Endodermal cell (in vitro differentiated cells): ENCODE measurements at regions not wholly inside any gene's neighbourhood (a gene's known extent, or its start where the extent isn't known, plus 50 kb on each side); places are given as distances from the start of the nearest gene placed in this dataset.

Source experiments
- DNase-seq: peaks from one replicate; pipeline ENCODE4 v3.0.0-alpha.2; 2017
- H3K27ac ChIP-seq: 2 replicates; pipeline ENCODE4 v1.5.1; 2013; ENCODE audit warnings: mild to moderate bottlenecking, low read depth, low read length, moderate library complexity
- H3K27me3 ChIP-seq: 2 replicates; pipeline ENCODE4 v1.6.1; 2013; ENCODE audit warnings: mild to moderate bottlenecking, low read length, moderate library complexity; ENCODE audit not compliant: insufficient read depth, control insufficient read depth, poor library complexity, severe bottlenecking
- H3K36me3 ChIP-seq: 2 replicates; pipeline ENCODE4 v1.7.0; 2013; ENCODE audit warnings: mild to moderate bottlenecking, low read length, moderate library complexity; ENCODE audit not compliant: control insufficient read depth, insufficient read depth
- H3K4me1 ChIP-seq: one replicate; pipeline ENCODE4 v1.7.0; 2013; ENCODE audit warnings: low read length; ENCODE audit not compliant: control insufficient read depth, insufficient read depth
- H3K4me3 ChIP-seq: 2 replicates; pipeline ENCODE4 v1.5.1; 2013; ENCODE audit warnings: mild to moderate bottlenecking, low read length, moderate library complexity
- H3K9ac ChIP-seq: 2 replicates; pipeline ENCODE4 v1.6.1; 2013; ENCODE audit warnings: mild to moderate bottlenecking, low read length, moderate library complexity; ENCODE audit not compliant: poor library complexity, severe bottlenecking; ENCODE audit errors: extremely low read depth
- H3K9me3 ChIP-seq: 2 replicates; pipeline ENCODE4 v1.6.1; 2013; ENCODE audit warnings: mild to moderate bottlenecking, low read length, moderate library complexity; ENCODE audit not compliant: control insufficient read depth
- H3K27ac Mint-ChIP-seq: 2 replicates; pipeline ENCODE4 v1.8.0; 2020; ENCODE audit warnings: mixed read lengths
- H3K27me3 Mint-ChIP-seq: 2 replicates; pipeline ENCODE4 v1.8.0; 2021; ENCODE audit warnings: mild to moderate bottlenecking, mixed read lengths; ENCODE audit not compliant: insufficient read depth
- H3K36me3 Mint-ChIP-seq: 2 replicates; pipeline ENCODE4 v1.8.0; 2020; ENCODE audit warnings: low read depth, mixed read lengths
- H3K4me1 Mint-ChIP-seq: 2 replicates; pipeline ENCODE4 v1.8.0; 2020; ENCODE audit warnings: mixed read lengths
- H3K4me3 Mint-ChIP-seq: 2 replicates; pipeline ENCODE4 v1.8.0; 2020; ENCODE audit warnings: mild to moderate bottlenecking, moderate library complexity, mixed read lengths
- H3K9me3 Mint-ChIP-seq: 2 replicates; pipeline ENCODE4 v1.8.0; 2020; ENCODE audit warnings: mild to moderate bottlenecking, mixed read lengths
- WGBS, 2 experiments: methylation state at CpG; one replicate each; pipeline versions ENCODE4 v1.1.5 to v1.1.7; 2013; ENCODE audit warnings: missing lambda C conversion rate in 2 of 2, mixed read lengths in 1 of 2; ENCODE audit not compliant: insufficient coverage in 1 of 2, insufficient read length in 1 of 2; 5-methylcytosine and 5-hydroxymethylcytosine counted together
- TF ChIP-seq, protein P1 (sequence below): fragments of 200-600 bp; sonication (generic); conservative IDR thresholded peaks from 2 replicates; pipeline ENCODE4 v1.5.0; 2021; ENCODE audit warnings: antibody characterized with exemption, mild to moderate bottlenecking

- no peak for DNase-seq
- Histone ChIP-seq H3K9me3 (no peaks in the 10 kb centered on the region), H3K9ac (no peak overlapping the region), H3K4me3 (no peak overlapping the region), H3K36me3 (no peaks in the 10 kb centered on the region), H3K27me3 (no peaks in the 10 kb centered on the region), H3K4me1 (no peaks in the 10 kb centered on the region), H3K27ac (no peak overlapping the region)
- Mint-ChIP-seq H3K9me3 (peaks cover 3% of the 10 kb centered on the region), H3K27ac (no peak overlapping the region), H3K4me3 (no peak overlapping the region), H3K4me1 (no peaks in the 10 kb centered on the region), H3K27me3 (no peaks in the 10 kb centered on the region), H3K36me3 (no peaks in the 10 kb centered on the region)
- 68 to 95% methylated on average over 3 to 4 of the region's 4 CpGs for WGBS, 2 experiments
- TF ChIP-seq, protein P1, sequence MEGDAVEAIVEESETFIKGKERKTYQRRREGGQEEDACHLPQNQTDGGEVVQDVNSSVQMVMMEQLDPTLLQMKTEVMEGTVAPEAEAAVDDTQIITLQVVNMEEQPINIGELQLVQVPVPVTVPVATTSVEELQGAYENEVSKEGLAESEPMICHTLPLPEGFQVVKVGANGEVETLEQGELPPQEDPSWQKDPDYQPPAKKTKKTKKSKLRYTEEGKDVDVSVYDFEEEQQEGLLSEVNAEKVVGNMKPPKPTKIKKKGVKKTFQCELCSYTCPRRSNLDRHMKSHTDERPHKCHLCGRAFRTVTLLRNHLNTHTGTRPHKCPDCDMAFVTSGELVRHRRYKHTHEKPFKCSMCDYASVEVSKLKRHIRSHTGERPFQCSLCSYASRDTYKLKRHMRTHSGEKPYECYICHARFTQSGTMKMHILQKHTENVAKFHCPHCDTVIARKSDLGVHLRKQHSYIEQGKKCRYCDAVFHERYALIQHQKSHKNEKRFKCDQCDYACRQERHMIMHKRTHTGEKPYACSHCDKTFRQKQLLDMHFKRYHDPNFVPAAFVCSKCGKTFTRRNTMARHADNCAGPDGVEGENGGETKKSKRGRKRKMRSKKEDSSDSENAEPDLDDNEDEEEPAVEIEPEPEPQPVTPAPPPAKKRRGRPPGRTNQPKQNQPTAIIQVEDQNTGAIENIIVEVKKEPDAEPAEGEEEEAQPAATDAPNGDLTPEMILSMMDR: no peak
These were observed 140.0 kb upstream of the TPK1 start for GRCh38 chr7:144975882-144976281.

GRCh38 chr7:144969787-144970186 is 133.9 kb upstream of the TPK1 start:
- Histone ChIP-seq H3K27ac (no peak overlapping the region), H3K36me3 (no peaks in the 10 kb centered on the region), H3K9ac (no peak overlapping the region), H3K4me1 (no peaks in the 10 kb centered on the region), H3K27me3 (no peaks in the 10 kb centered on the region), H3K4me3 (no peak overlapping the region), H3K9me3 (no peaks in the 10 kb centered on the region)
- Mint-ChIP-seq H3K4me1 (no peaks in the 10 kb centered on the region), H3K4me3 (no peak overlapping the region), H3K27ac (no peak overlapping the region), H3K9me3 (no peaks in the 10 kb centered on the region), H3K36me3 (no peaks in the 10 kb centered on the region), H3K27me3 (no peaks in the 10 kb centered on the region)
- 50 to 79% methylated on average over 2 to 3 of the region's 3 CpGs for WGBS, 2 experiments
- TF ChIP-seq, protein P1: no peak
- DNase-seq: no peak

DNA sequence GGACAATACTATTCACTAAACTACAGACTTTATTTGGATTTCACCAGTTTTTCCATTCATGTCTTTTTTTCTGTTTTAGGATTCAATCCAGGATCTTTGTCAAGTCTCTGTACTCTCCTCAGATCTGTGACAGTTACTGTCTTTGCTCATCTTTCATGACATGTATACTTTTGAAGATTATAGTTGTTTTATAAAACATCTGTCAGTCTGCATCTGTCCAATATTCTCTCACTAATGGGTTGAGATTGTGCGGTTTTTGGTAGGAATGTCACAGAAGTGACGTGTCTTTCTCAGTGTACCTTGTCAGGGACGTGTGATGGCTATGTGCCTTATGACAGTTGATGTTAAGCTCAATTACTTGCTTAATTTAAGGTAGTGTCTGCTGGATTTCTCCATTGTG is 124.9 kb upstream of the TPK1 start:
- Mint-ChIP-seq H3K27me3 (no peaks in the 10 kb centered on the region), H3K4me1 (peaks cover 6% of the 10 kb centered on the region), H3K36me3 (no peaks in the 10 kb centered on the region), H3K9me3 (no peaks in the 10 kb centered on the region), H3K4me3 (no peak overlapping the region), H3K27ac (no peak overlapping the region)
- no peak overlapping the region for H3K9ac ChIP-seq
- no peaks in the 10 kb centered on the region for H3K36me3 ChIP-seq
- H3K4me1 ChIP-seq: no peaks in the 10 kb centered on the region
- H3K9me3 ChIP-seq: no peaks in the 10 kb centered on the region
- H3K27me3 ChIP-seq: no peaks in the 10 kb centered on the region
- DNase-seq: no peak
- H3K27ac ChIP-seq: no peak overlapping the region
- 90 to 92% methylated on average over 3 of the region's 3 CpGs for WGBS, 2 experiments
- H3K4me3 ChIP-seq: no peak overlapping the region
- TF ChIP-seq, protein P1: no peak
